Adrenal gland (tissue), 5 donors: ENCODE measurements at regions not wholly inside any gene's neighbourhood (a gene's known extent, or its start where the extent isn't known, plus 50 kb on each side); places are given as distances from the start of the nearest gene placed in this dataset.

Source experiments
- CTCF ChIP-seq, 6 experiments: fragments of 450-650 bp in 4 of 6; fragments of 200-600 bp in 2 of 6; sonication (generic) in 1 of 6; IDR thresholded peaks; 1 replicate in 5 of 6; 2 replicates in 1 of 6; pipeline versions ENCODE4 v1.5.1 to v1.8.0; 2016 to 2021; ENCODE audit warnings: antibody characterized with exemption in 6 of 6, mild to moderate bottlenecking in 2 of 6, moderate library complexity in 1 of 6
- POLR2A ChIP-seq, 2 donors: fragments of 450-650 bp; IDR thresholded peaks; one replicate each; pipeline ENCODE4 v1.6.1; 2017; ENCODE audit warnings: antibody characterized with exemption in 2 of 2, mild to moderate bottlenecking in 2 of 2, moderate library complexity in 1 of 2
- donor health status: DM: no; HTN: no; CAD: no.

- no peak for TF ChIP-seq CTCF (IDR thresholded peaks at IDR 0.05)
- no peak for TF ChIP-seq POLR2A (IDR thresholded peaks at IDR 0.05)
Observed at GRCh38 chr12:76244300-76244699, 103.9 kb downstream of the BBS10 start.
